OCI-LY3 (cell line): ENCODE measurements at regions not wholly inside any gene's neighbourhood (a gene's known extent, or its start where the extent isn't known, plus 50 kb on each side); places are given as distances from the start of the nearest gene placed in this dataset.

Experiments
- H2AFZ ChIP-seq: fragments of 200-600, 300-600 bp; shearing (Covaris generic); 2 replicates; pipeline ENCODE4 v1.6.0; 2014; ENCODE audit warnings: antibody characterized with exemption, low read depth, low read length
- H3K27ac ChIP-seq: fragments of 200-600, 300-600 bp; sonication (generic); 2 replicates; pipeline ENCODE4 v1.5.1; 2014; ENCODE audit warnings: mild to moderate bottlenecking, low read length, moderate library complexity, mixed read lengths
- H3K27me3 ChIP-seq: fragments of 200-600, 300-600 bp; sonication (generic); 2 replicates; pipeline ENCODE4 v1.6.1; 2014; ENCODE audit warnings: low read depth, low read length, mixed read lengths
- H3K36me3 ChIP-seq: fragments of 200-600, 300-600 bp; sonication (generic); replicated peaks from 2 replicates; pipeline ENCODE3; 2014; ENCODE audit warnings: low read depth, low read length, mixed read lengths
- H3K4me1 ChIP-seq: fragments of 300-600, 200-600 bp; sonication (generic); 2 replicates; pipeline ENCODE4 v1.6.1; 2014; ENCODE audit warnings: low read length, mixed read lengths
- H3K4me2 ChIP-seq: fragments of 200-600, 300-600 bp; sonication (generic); 2 replicates; pipeline ENCODE4 v1.6.1; 2014; ENCODE audit warnings: low read length, mixed read lengths
- H3K4me3 ChIP-seq: fragments of 300-600, 200-600 bp; sonication (generic); 2 replicates; pipeline ENCODE4 v1.5.1; 2014; ENCODE audit warnings: antibody characterized with exemption, mild to moderate bottlenecking, low read length, moderate library complexity
- H3K79me2 ChIP-seq: fragments of 300-600, 200-600 bp; shearing (Covaris generic); 2 replicates; pipeline ENCODE4 v1.6.1; 2014; ENCODE audit warnings: mild to moderate bottlenecking, low read length, mixed read lengths
- H3K9ac ChIP-seq: fragments of 300-600, 200-600 bp; shearing (Covaris generic); 2 replicates; pipeline ENCODE4 v1.6.0; 2014; ENCODE audit warnings: mild to moderate bottlenecking, low read length, moderate library complexity
- H3K9me3 ChIP-seq: fragments of 200-600, 300-600 bp; shearing (Covaris generic); 2 replicates; pipeline ENCODE4 v1.6.1; 2014; ENCODE audit warnings: low read length, mixed read lengths; ENCODE audit not compliant: insufficient read depth
- H4K20me1 ChIP-seq: fragments of 200-600, 300-600 bp; sonication (generic); 2 replicates; pipeline ENCODE4 v1.6.1; 2016; ENCODE audit warnings: low read length, mixed read lengths; ENCODE audit not compliant: insufficient read depth
- EZH2phosphoT487 ChIP-seq: fragments of 200-600 bp; shearing (Covaris generic); IDR thresholded peaks from 2 replicates; pipeline ENCODE4 v1.6.1; 2018; ENCODE audit warnings: antibody characterized with exemption, mixed run types, low read depth
- TF ChIP-seq, protein P1 (sequence below): fragments of 200-600, 300-600 bp; sonication (generic); IDR thresholded peaks from 2 replicates; pipeline ENCODE4 v1.5.1; 2014; ENCODE audit warnings: antibody characterized with exemption, low read length, low read depth

DNA sequence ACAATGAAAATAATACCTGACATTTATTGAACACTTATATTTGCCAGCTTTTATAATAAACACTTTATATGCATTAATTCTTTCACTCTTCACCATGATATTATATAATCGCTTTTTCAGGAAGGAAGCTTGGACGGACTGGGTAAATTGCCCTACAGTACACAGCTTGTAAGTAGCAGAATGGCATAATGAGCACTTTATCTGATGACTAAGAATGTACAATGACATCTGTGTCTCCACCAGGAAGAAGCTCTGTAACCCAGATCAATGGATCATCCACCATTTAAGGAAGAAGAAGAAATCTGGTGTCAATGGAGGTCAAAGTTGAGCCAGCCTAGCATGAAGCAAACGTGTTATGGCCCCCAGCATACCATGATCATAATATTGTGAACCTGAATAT is 444.0 kb upstream of the SPHKAP start:
- Histone ChIP-seq H3K79me2 (no peaks in the 10 kb centered on the region), H3K4me1 (no peaks in the 10 kb centered on the region), H3K9me3 (no peaks in the 10 kb centered on the region), H3K36me3 (no peaks in the 10 kb centered on the region), H3K4me2 (no peak overlapping the region), H2AFZ (no peak overlapping the region), H3K27ac (no peak overlapping the region), H3K9ac (no peak overlapping the region), H4K20me1 (no peaks in the 10 kb centered on the region), H3K4me3 (no peak overlapping the region), H3K27me3 (no peaks in the 10 kb centered on the region)
- TF ChIP-seq EZH2phosphoT487 = no peak
- TF ChIP-seq, protein P1, sequence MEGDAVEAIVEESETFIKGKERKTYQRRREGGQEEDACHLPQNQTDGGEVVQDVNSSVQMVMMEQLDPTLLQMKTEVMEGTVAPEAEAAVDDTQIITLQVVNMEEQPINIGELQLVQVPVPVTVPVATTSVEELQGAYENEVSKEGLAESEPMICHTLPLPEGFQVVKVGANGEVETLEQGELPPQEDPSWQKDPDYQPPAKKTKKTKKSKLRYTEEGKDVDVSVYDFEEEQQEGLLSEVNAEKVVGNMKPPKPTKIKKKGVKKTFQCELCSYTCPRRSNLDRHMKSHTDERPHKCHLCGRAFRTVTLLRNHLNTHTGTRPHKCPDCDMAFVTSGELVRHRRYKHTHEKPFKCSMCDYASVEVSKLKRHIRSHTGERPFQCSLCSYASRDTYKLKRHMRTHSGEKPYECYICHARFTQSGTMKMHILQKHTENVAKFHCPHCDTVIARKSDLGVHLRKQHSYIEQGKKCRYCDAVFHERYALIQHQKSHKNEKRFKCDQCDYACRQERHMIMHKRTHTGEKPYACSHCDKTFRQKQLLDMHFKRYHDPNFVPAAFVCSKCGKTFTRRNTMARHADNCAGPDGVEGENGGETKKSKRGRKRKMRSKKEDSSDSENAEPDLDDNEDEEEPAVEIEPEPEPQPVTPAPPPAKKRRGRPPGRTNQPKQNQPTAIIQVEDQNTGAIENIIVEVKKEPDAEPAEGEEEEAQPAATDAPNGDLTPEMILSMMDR = no peak

- no peaks in the 10 kb centered on the region for H3K9me3 ChIP-seq
- TF ChIP-seq EZH2phosphoT487 = no peak
- TF ChIP-seq, protein P1 = no peak
- H3K36me3 ChIP-seq = no peaks in the 10 kb centered on the region
Measured at GRCh38 chr2:228624733-228625132, 443.2 kb upstream of the SPHKAP start.

GRCh38 chr2:228615496-228615895 is 434.0 kb upstream of the SPHKAP start:
- Histone ChIP-seq H3K27ac (no peak overlapping the region), H3K9me3 (no peaks in the 10 kb centered on the region), H3K27me3 (no peaks in the 10 kb centered on the region), H3K4me3 (no peak overlapping the region), H2AFZ (no peak overlapping the region), H3K9ac (no peak overlapping the region), H3K4me2 (no peak overlapping the region), H3K4me1 (peaks cover 15% of the 10 kb centered on the region), H3K79me2 (no peaks in the 10 kb centered on the region), H4K20me1 (no peaks in the 10 kb centered on the region), H3K36me3 (no peaks in the 10 kb centered on the region)
- no peak for TF ChIP-seq EZH2phosphoT487
- TF ChIP-seq, protein P1 = no peak

More at GRCh38 chr2:228624733-228625132, 443.2 kb upstream of the SPHKAP start:
- Histone ChIP-seq H2AFZ (no peak overlapping the region), H3K79me2 (no peaks in the 10 kb centered on the region), H3K4me3 (no peak overlapping the region), H3K9ac (no peak overlapping the region), H3K4me1 (no peaks in the 10 kb centered on the region), H3K4me2 (no peak overlapping the region), H4K20me1 (no peaks in the 10 kb centered on the region), H3K27me3 (no peaks in the 10 kb centered on the region), H3K27ac (no peak overlapping the region)

GRCh38 chr2:228614741-228615140 is 433.3 kb upstream of the SPHKAP start:
- Histone ChIP-seq H3K4me2 (no peak overlapping the region), H3K4me1 (peaks cover 15% of the 10 kb centered on the region), H2AFZ (no peak overlapping the region), H3K9me3 (no peaks in the 10 kb centered on the region), H3K4me3 (no peak overlapping the region), H3K9ac (no peak overlapping the region), H4K20me1 (no peaks in the 10 kb centered on the region), H3K27me3 (no peaks in the 10 kb centered on the region), H3K27ac (no peak overlapping the region), H3K79me2 (no peaks in the 10 kb centered on the region), H3K36me3 (no peaks in the 10 kb centered on the region)
- no peak for TF ChIP-seq EZH2phosphoT487
- TF ChIP-seq, protein P1 = no peak
